Sigmoid colon (tissue), 6 donors: ENCODE measurements at regions not wholly inside any gene's neighbourhood (a gene's known extent, or its start where the extent isn't known, plus 50 kb on each side); places are given as distances from the start of the nearest gene placed in this dataset.
"Not testable (repeated sequence)": the region's sequence is repeated elsewhere in the genome, so short reads cannot be mapped to it uniquely, and the experiment has no call there.

ENCODE experiments used
- DNase-seq: peaks from one replicate; pipeline ENCODE4 v3.0.0-alpha.2; 2019
- H3K27ac ChIP-seq, 4 donors: fragments of 200-600 bp; sonication (generic); one replicate each; pipeline ENCODE4 v1.5.1; 2016 to 2019; ENCODE audit warnings: mild to moderate bottlenecking in 1 of 4
- H3K27me3 ChIP-seq, 3 donors: fragments of 200-600 bp; sonication (generic); one replicate each; pipeline ENCODE4 v1.5.1; 2019; ENCODE audit warnings: mild to moderate bottlenecking in 1 of 3
- H3K36me3 ChIP-seq, 4 donors: fragments of 200-600 bp; sonication (generic); one replicate each; pipeline ENCODE4 v1.5.1; 2016 to 2019
- H3K4me1 ChIP-seq, 4 donors: fragments of 200-600 bp; sonication (generic); one replicate each; pipeline ENCODE4 v1.5.1; 2017 to 2019
- H3K4me3 ChIP-seq, 4 donors: fragments of 200-600 bp; sonication (generic); one replicate each; pipeline ENCODE4 v1.5.1; 2017 to 2019; ENCODE audit warnings: mild to moderate bottlenecking in 2 of 4, moderate library complexity in 1 of 4
- H3K9me3 ChIP-seq, 4 donors: fragments of 200-600 bp in 3 of 4; sonication (generic) in 3 of 4; one replicate each; pipeline versions ENCODE4 v1.5.1 to v1.6.1; 2013 to 2019
- WGBS, 2 donors: extraction: QIAGEN DNeasy Blood & Tissue Kit; methylation state at CpG; one replicate each; pipeline ENCODE4 v1.1.7; 2013; 5-methylcytosine and 5-hydroxymethylcytosine counted together
- intact Hi-C: fragments of 100-400 bp; cut with DNase I; formaldehyde crosslinking; loops from one replicate; pipeline ENCODE4 v1.15.1; 2023
- donor health status: healthy with polysubstance abuse.
- donor health status: healthy.

- H3K9me3 ChIP-seq, DNase-seq, H3K27me3 ChIP-seq, H3K36me3 ChIP-seq, H3K4me1 ChIP-seq, intact Hi-C loops, H3K27ac ChIP-seq, H3K4me3 ChIP-seq: not testable (repeated sequence)
- WGBS, 2 donors = 55 to 63% methylated on average over 2 of the region's 4 CpGs
Observed at GRCh38 chr1:120299433-120300057, 115.3 kb upstream of the NBPF8 start.

- intact Hi-C loops = not testable (repeated sequence)
Observed at GRCh38 chr1:120298487-120298886, 116.3 kb upstream of the NBPF8 start.

GRCh38 chr1:120297345-120297953, 117.4 kb upstream of the NBPF8 start:
- H3K4me3 ChIP-seq, DNase-seq, H3K36me3 ChIP-seq, H3K27ac ChIP-seq, H3K27me3 ChIP-seq, H3K4me1 ChIP-seq, intact Hi-C loops, H3K9me3 ChIP-seq: not testable (repeated sequence)
- no CpG with 5 or more reads among the region's 3 CpGs for whole genome bisulfite sequencing, 2 donors

More at GRCh38 chr1:120298487-120298886, 116.3 kb upstream of the NBPF8 start:
- H3K36me3 ChIP-seq, H3K4me1 ChIP-seq, H3K27me3 ChIP-seq, H3K9me3 ChIP-seq, H3K27ac ChIP-seq, H3K4me3 ChIP-seq, DNase-seq: not testable (repeated sequence)
- no CpG with 5 or more reads among the region's 3 CpGs for WGBS, 2 donors

GRCh38 chr1:120290105-120290504, 113.8 kb upstream of the SEC22B start:
- H3K4me3 ChIP-seq, H3K4me1 ChIP-seq, H3K36me3 ChIP-seq, H3K27ac ChIP-seq, H3K27me3 ChIP-seq, H3K9me3 ChIP-seq, intact Hi-C loops, DNase-seq: not testable (repeated sequence)
- no CpG with 5 or more reads among the region's 3 CpGs for WGBS, 2 donors

GRCh38 chr1:120289601-120290074, 113.3 kb upstream of the SEC22B start:
- H3K27me3 ChIP-seq, H3K4me3 ChIP-seq, intact Hi-C loops, H3K9me3 ChIP-seq, H3K4me1 ChIP-seq, DNase-seq, H3K36me3 ChIP-seq, H3K27ac ChIP-seq: not testable (repeated sequence)
- no CpG with 5 or more reads among the region's 3 CpGs for WGBS, 2 donors

GRCh38 chr1:120288814-120289600, 112.7 kb upstream of the SEC22B start:
- H3K36me3 ChIP-seq, intact Hi-C loops, H3K9me3 ChIP-seq, H3K27me3 ChIP-seq, H3K4me1 ChIP-seq, DNase-seq, H3K27ac ChIP-seq, H3K4me3 ChIP-seq: not testable (repeated sequence)
- WGBS, 2 donors = no CpG with 5 or more reads among the region's 8 CpGs

- intact Hi-C loops, H3K9me3 ChIP-seq, DNase-seq, H3K36me3 ChIP-seq, H3K27me3 ChIP-seq, H3K4me1 ChIP-seq, H3K27ac ChIP-seq, H3K4me3 ChIP-seq: not testable (repeated sequence)
- WGBS, 2 donors = no CpG with 5 or more reads among the region's 6 CpGs
Observed at GRCh38 chr1:120288167-120288566, 111.8 kb upstream of the SEC22B start.

- H3K36me3 ChIP-seq, DNase-seq, H3K27me3 ChIP-seq, H3K27ac ChIP-seq, H3K4me1 ChIP-seq, H3K4me3 ChIP-seq, H3K9me3 ChIP-seq, intact Hi-C loops: not testable (repeated sequence)
- WGBS, 2 donors = no CpG with 5 or more reads among the region's 4 CpGs
Observed at GRCh38 chr1:120282744-120283464, 106.6 kb upstream of the SEC22B start.

- H3K27me3 ChIP-seq, H3K36me3 ChIP-seq, DNase-seq, H3K27ac ChIP-seq, H3K9me3 ChIP-seq, intact Hi-C loops, H3K4me1 ChIP-seq, H3K4me3 ChIP-seq: not testable (repeated sequence)
- WGBS, 2 donors = no CpG with 5 or more reads among the region's 4 CpGs
Observed at GRCh38 chr1:120278259-120278610, 101.9 kb upstream of the SEC22B start.

- DNase-seq, H3K36me3 ChIP-seq, H3K4me3 ChIP-seq, H3K9me3 ChIP-seq, H3K27ac ChIP-seq, intact Hi-C loops, H3K4me1 ChIP-seq, H3K27me3 ChIP-seq: not testable (repeated sequence)
- WGBS, 2 donors = no CpG with 5 or more reads among the region's 26 CpGs
Observed at GRCh38 chr1:120277428-120278258, 101.3 kb upstream of the SEC22B start.

GRCh38 chr1:120276710-120277109, 100.4 kb upstream of the SEC22B start:
- DNase-seq, intact Hi-C loops, H3K4me1 ChIP-seq, H3K9me3 ChIP-seq, H3K36me3 ChIP-seq, H3K4me3 ChIP-seq, H3K27me3 ChIP-seq, H3K27ac ChIP-seq: not testable (repeated sequence)
- WGBS, 2 donors = no CpG with 5 or more reads among the region's 5 CpGs

- H3K27ac ChIP-seq, H3K9me3 ChIP-seq, H3K4me1 ChIP-seq, H3K4me3 ChIP-seq, DNase-seq, intact Hi-C loops, H3K27me3 ChIP-seq, H3K36me3 ChIP-seq: not testable (repeated sequence)
- no CpG with 5 or more reads among the region's 3 CpGs for WGBS, 2 donors
Observed at GRCh38 chr1:120274438-120274837, 98.1 kb upstream of the SEC22B start.
